Pancreas (tissue), 10 donors: ENCODE measurements at regions not wholly inside any gene's neighbourhood (a gene's known extent, or its start where the extent isn't known, plus 50 kb on each side); places are given as distances from the start of the nearest gene placed in this dataset.

ENCODE experiments used
- ATAC-seq, 4 donors: fragments of 200-7000 bp; cut with Tn5 transposase; one replicate each; pipeline versions ENCODE4 v1.8.0 to v1.9.1; 2020; ENCODE audit warnings: mild to moderate bottlenecking in 4 of 4, moderate library complexity in 4 of 4
- DNase-seq, 6 donors: peaks; one replicate each; pipeline ENCODE4 v3.0.0-alpha.2; 2020
- FAIRE-seq: peaks from 2 replicates; lab custom pipeline; 2012; peaks lifted over from hg19 to GRCh38; lab: Jason Lieb, UNC
- H3K27ac ChIP-seq, 4 donors: fragments of 200-600 bp; sonication (generic); 1 replicate in 3 of 4; 2 replicates in 1 of 4; pipeline versions ENCODE4 v1.5.0 to v1.8.0; 2020
- H3K27me3 ChIP-seq, 4 donors: fragments of 200-600 bp; one replicate each; pipeline ENCODE4 v1.8.0; 2021
- H3K36me3 ChIP-seq, 3 donors: fragments of 200-600 bp; sonication (generic) in 1 of 3; one replicate each; pipeline versions ENCODE4 v1.5.0 to v1.8.0; 2020 to 2021
- H3K4me1 ChIP-seq, 3 donors: fragments of 200-600 bp; one replicate each; pipeline ENCODE4 v1.8.0; 2021
- H3K4me3 ChIP-seq, 4 donors: fragments of 200-600 bp; sonication (generic) in 2 of 4; one replicate each; pipeline versions ENCODE4 v1.5.0 to v1.8.0; 2020 to 2021
- H3K9me3 ChIP-seq, 4 donors: fragments of 200-600 bp; one replicate each; pipeline ENCODE4 v1.8.0; 2021
- CTCF ChIP-seq, 4 donors: fragments of 200-600 bp; sonication (generic) in 3 of 4; IDR thresholded peaks; one replicate each; pipeline versions ENCODE4 v1.5.0 to v1.8.0; 2021; ENCODE audit warnings: antibody characterized with exemption in 4 of 4
- WGBS, 2 donors: extraction: QIAGEN DNeasy Blood & Tissue Kit; methylation state at CpG; one replicate each; pipeline ENCODE4 v1.1.7; 2013; 5-methylcytosine and 5-hydroxymethylcytosine counted together
- intact Hi-C, 3 donors: fragments of 100-400 bp; cut with DNase I; formaldehyde crosslinking; loops; one replicate each; pipeline versions ENCODE4 v1.11.1 to v1.14.2; 2022
- donor health status: healthy with polysubstance abuse.
- donor health status: DM: no; HTN: no; CAD: no; lungs with moderate emphysema.
- donor health status: DM: no; HTN: no; CAD: no.
- donor health status: control.
- donor health status: control.
- donor health status: Bipolar disorder and iron deficiency.
- donor health status: DM: yes; HTN: yes; CAD: no.
- donor health status: DM: no; HTN: no; CAD: no.
- donor health status: DM: no; HTN: no; CAD: no.
- donor health status: DM: yes; HTN: yes; CAD: no.

- WGBS, 2 donors: 89 to 98% methylated on average over 1 of the region's 1 CpG
- Histone ChIP-seq H3K4me1 (peaks cover 0 to 4% (median 0%) of the 10 kb centered on the region in 3 donors), H3K4me3 (no peak overlapping the region), H3K27me3 (no peaks in the 10 kb centered on the region), H3K9me3 (no peaks in the 10 kb centered on the region), H3K36me3 (no peaks in the 10 kb centered on the region), H3K27ac (no peak overlapping the region)
- intact Hi-C loops: no loop called here
- ATAC-seq (no peak), DNase-seq (no peak), FAIRE-seq (no peak)
- TF ChIP-seq CTCF (IDR thresholded peaks at IDR 0.05): no peak
These were observed 437.1 kb downstream of the PRR16 start for GRCh38 chr5:120901199-120901598.

GRCh38 chr5:120907953-120908352 lies 443.9 kb downstream of the PRR16 start:
- Histone ChIP-seq H3K4me3 (no peak overlapping the region), H3K27me3 (no peaks in the 10 kb centered on the region), H3K36me3 (no peaks in the 10 kb centered on the region), H3K27ac (no peak overlapping the region), H3K9me3 (no peaks in the 10 kb centered on the region), H3K4me1 (no peaks in the 10 kb centered on the region)
- FAIRE-seq (no peak), DNase-seq (no peak), ATAC-seq (no peak)
- intact Hi-C loops: no loop called here
- WGBS, 2 donors: 93% methylated on average over 1 of the region's 1 CpG
- TF ChIP-seq CTCF (IDR thresholded peaks at IDR 0.05): no peak

- intact Hi-C loops: no loop called here
- Histone ChIP-seq H3K36me3 (no peaks in the 10 kb centered on the region), H3K4me3 (no peak overlapping the region), H3K27me3 (no peaks in the 10 kb centered on the region), H3K9me3 (no peaks in the 10 kb centered on the region), H3K27ac (no peak overlapping the region), H3K4me1 (no peaks in the 10 kb centered on the region)
- no peak for ATAC-seq
- DNase-seq: no peak
- no peak for FAIRE-seq
- 35 to 43% methylated on average over 1 of the region's 1 CpG for WGBS, 2 donors
- TF ChIP-seq CTCF (IDR thresholded peaks at IDR 0.05): no peak
These were observed 446.5 kb downstream of the PRR16 start for GRCh38 chr5:120910629-120911028.

- H3K4me3 ChIP-seq: no peak overlapping the region
- FAIRE-seq: no peak
- no peaks in the 10 kb centered on the region for H3K4me1 ChIP-seq
- no peak overlapping the region for H3K27ac ChIP-seq
- H3K9me3 ChIP-seq: no peaks in the 10 kb centered on the region
- ATAC-seq: no peak
- no peak for DNase-seq
- no peaks in the 10 kb centered on the region for H3K36me3 ChIP-seq
- intact Hi-C loops: no loop called here
- no peak for TF ChIP-seq CTCF (IDR thresholded peaks at IDR 0.05)
- H3K27me3 ChIP-seq: no peaks in the 10 kb centered on the region
- WGBS, 2 donors: 65 to 73% methylated on average over 2 of the region's 2 CpGs
These were observed 449.3 kb downstream of the PRR16 start for GRCh38 chr5:120913396-120913795.

GRCh38 chr5:120917214-120917758 lies 453.2 kb downstream of the PRR16 start:
- intact Hi-C loops: no loop called here
- 53 to 79% methylated on average over 1 of the region's 1 CpG for WGBS, 2 donors

More at GRCh38 chr5:120917214-120917758, 453.2 kb downstream of the PRR16 start:
- no peak for TF ChIP-seq CTCF (IDR thresholded peaks at IDR 0.05)
- DNase-seq (no peak), FAIRE-seq (no peak), ATAC-seq (no peak)
- Histone ChIP-seq H3K4me1 (no peaks in the 10 kb centered on the region), H3K4me3 (no peak overlapping the region), H3K36me3 (no peaks in the 10 kb centered on the region), H3K27me3 (no peaks in the 10 kb centered on the region), H3K27ac (no peak overlapping the region), H3K9me3 (no peaks in the 10 kb centered on the region)
